Neuronal stem cell (in vitro differentiated cells): ENCODE measurements at regions not wholly inside any gene's neighbourhood (a gene's known extent, or its start where the extent isn't known, plus 50 kb on each side); places are given as distances from the start of the nearest gene placed in this dataset.
A peak's percentile ranks its signal among the peaks of the same experiment; 100 is the strongest.

Source experiments
- DNase-seq: peaks from one replicate; pipeline ENCODE4 v3.0.0-alpha.2; 2013; ENCODE audit warnings: low spot score
- H2AFZ ChIP-seq: one replicate; pipeline ENCODE4 v1.6.1; 2013; ENCODE audit warnings: mild to moderate bottlenecking, low read length, inconsistent platforms
- H2AK5ac ChIP-seq: 2 replicates; pipeline ENCODE4 v1.6.1; 2013; ENCODE audit warnings: low read depth, mild to moderate bottlenecking, inconsistent platforms, low read length, moderate library complexity, mixed read lengths
- H2BK120ac ChIP-seq: 2 replicates; pipeline ENCODE4 v1.6.1; 2013; ENCODE audit warnings: low read depth, mild to moderate bottlenecking, inconsistent platforms, low read length, moderate library complexity, mixed read lengths
- H2BK12ac ChIP-seq: one replicate; pipeline ENCODE4 v1.6.1; 2013; ENCODE audit warnings: low read length, inconsistent platforms
- H2BK15ac ChIP-seq: 2 replicates; pipeline ENCODE4 v1.6.1; 2013; ENCODE audit warnings: mild to moderate bottlenecking, low read length, inconsistent platforms, mixed read lengths
- H2BK5ac ChIP-seq: one replicate; pipeline ENCODE4 v1.6.1; 2013; ENCODE audit warnings: inconsistent platforms, mild to moderate bottlenecking, low read length, moderate library complexity
- H3K14ac ChIP-seq: one replicate; pipeline ENCODE4 v1.6.1; 2013; ENCODE audit warnings: low read length, inconsistent platforms
- H3K18ac ChIP-seq: 2 replicates; pipeline ENCODE4 v1.6.1; 2013; ENCODE audit warnings: low read length, inconsistent platforms
- H3K23ac ChIP-seq: 2 replicates; pipeline ENCODE4 v1.6.1; 2013; ENCODE audit warnings: low read depth, mild to moderate bottlenecking, mixed read lengths, low read length, inconsistent platforms; ENCODE audit not compliant: poor library complexity
- H3K27ac ChIP-seq: replicated peaks from 3 replicates; pipeline ENCODE4 v1.5.1; 2013; ENCODE audit warnings: low read length, inconsistent platforms
- H3K27me3 ChIP-seq, 3 experiments: 2 replicates each; pipeline ENCODE4 v1.6.1; 2013; ENCODE audit warnings: low read length in 3 of 3, mild to moderate bottlenecking in 2 of 3, inconsistent platforms in 1 of 3, low read depth in 1 of 3, mixed read lengths in 1 of 3, moderate library complexity in 1 of 3; ENCODE audit not compliant: control insufficient read depth in 3 of 3, insufficient read depth in 3 of 3
- H3K36me3 ChIP-seq, 2 donors: replicated peaks in 1 of 2; 2 replicates each; pipeline ENCODE4 v1.6.1; 2013; ENCODE audit warnings: low read length in 2 of 2; ENCODE audit not compliant: control insufficient read depth in 2 of 2, insufficient read depth in 2 of 2
- H3K4ac ChIP-seq: 2 replicates; pipeline ENCODE4 v1.6.1; 2013; ENCODE audit warnings: inconsistent platforms, mild to moderate bottlenecking, low read length, moderate library complexity
- H3K4me1 ChIP-seq, 2 donors: 1 replicate in 1 of 2; 2 replicates in 1 of 2; pipeline ENCODE4 v1.6.1; 2013; ENCODE audit warnings: low read length in 2 of 2, low read depth in 1 of 2; ENCODE audit not compliant: control insufficient read depth in 2 of 2, insufficient read depth in 1 of 2
- H3K4me2 ChIP-seq: one replicate; pipeline ENCODE4 v1.6.1; 2013; ENCODE audit warnings: mild to moderate bottlenecking, low read length, inconsistent platforms; ENCODE audit not compliant: insufficient read depth, poor library complexity, severe bottlenecking
- H3K4me3 ChIP-seq, 2 donors: 2 replicates each; pipeline ENCODE4 v1.5.1; 2013; ENCODE audit warnings: low read length in 2 of 2, mild to moderate bottlenecking in 2 of 2, inconsistent platforms in 1 of 2, moderate library complexity in 1 of 2
- H3K79me1 ChIP-seq: one replicate; pipeline ENCODE4 v1.6.1; 2013; ENCODE audit warnings: low read depth, mild to moderate bottlenecking, inconsistent platforms, low read length, moderate library complexity
- H3K9ac ChIP-seq: one replicate; pipeline ENCODE4 v1.6.1; 2013; ENCODE audit warnings: mild to moderate bottlenecking, low read depth, low read length, inconsistent platforms; ENCODE audit not compliant: poor library complexity
- H3K9me3 ChIP-seq, 2 donors: replicated peaks in 1 of 2; 2 replicates each; pipeline versions ENCODE3 to v1.6.1; 2013; ENCODE audit warnings: low read length in 2 of 2, mild to moderate bottlenecking in 2 of 2, inconsistent platforms in 1 of 2, low read depth in 1 of 2, mixed read lengths in 1 of 2, moderate library complexity in 1 of 2; ENCODE audit not compliant: control insufficient read depth in 2 of 2, insufficient read depth in 1 of 2
- H4K8ac ChIP-seq: one replicate; pipeline ENCODE4 v1.6.1; 2013; ENCODE audit warnings: low read depth, mild to moderate bottlenecking, inconsistent platforms, low read length, moderate library complexity
- H4K91ac ChIP-seq: one replicate; pipeline ENCODE4 v1.6.1; 2013; ENCODE audit warnings: low read length, low read depth, mild to moderate bottlenecking, inconsistent platforms; ENCODE audit not compliant: poor library complexity
- WGBS, 2 donors: extraction: QIAGEN DNeasy Blood & Tissue Kit; methylation state at CpG; one replicate each; pipeline ENCODE4 v1.1.7; 2013; ENCODE audit warnings: missing lambda C conversion rate in 2 of 2, mixed read lengths in 1 of 2; ENCODE audit not compliant: insufficient read length in 2 of 2, insufficient replicate concordance in 1 of 2; ENCODE audit errors: extremely low coverage in 2 of 2; 5-methylcytosine and 5-hydroxymethylcytosine counted together

- Histone ChIP-seq H3K23ac (no peak overlapping the region), H2BK12ac (no peak overlapping the region), H2AK5ac (no peak overlapping the region), H3K27me3 (no peaks in the 10 kb centered on the region), H3K18ac (peak overlapping the region; percentile 57), H2AFZ (no peak overlapping the region), H2BK15ac (no peak overlapping the region), H3K79me1 (no peaks in the 10 kb centered on the region), H3K14ac (no peak overlapping the region), H3K4me3 (no peak overlapping the region), H4K91ac (no peak overlapping the region), H2BK120ac (no peak overlapping the region), H3K4me2 (no peak overlapping the region), H3K9ac (no peak overlapping the region), H3K4ac (no peak overlapping the region), H3K4me1 (peaks cover 0 to 9% of the 10 kb centered on the region in 2 donors), H4K8ac (no peak overlapping the region), H3K9me3 (no peaks in the 10 kb centered on the region), H3K36me3 (no peaks in the 10 kb centered on the region), H3K27ac (no peak overlapping the region), H2BK5ac (no peak overlapping the region)
- no peak for DNase-seq
- no CpG with 5 or more reads among the region's 7 CpGs for WGBS, 2 donors
These were observed 223.2 kb upstream of the LMCD1 start for GRCh38 chr3:8278448-8278847.

GRCh38 chr3:8279476-8279875 is 222.1 kb upstream of the LMCD1 start:
- no peaks in the 10 kb centered on the region for H3K9me3 ChIP-seq
- no peak overlapping the region for H3K27ac ChIP-seq
- H3K18ac ChIP-seq, result no peak overlapping the region
- no peaks in the 10 kb centered on the region for H3K36me3 ChIP-seq
- H3K23ac ChIP-seq, result no peak overlapping the region
- H3K79me1 ChIP-seq, result no peaks in the 10 kb centered on the region
- H2BK5ac ChIP-seq, result no peak overlapping the region
- H3K4me3 ChIP-seq, result no peak overlapping the region
- no peaks in the 10 kb centered on the region for H3K27me3 ChIP-seq
- no peak overlapping the region for H2BK15ac ChIP-seq
- no CpG with 5 or more reads among the region's 7 CpGs for WGBS, 2 donors
- H4K8ac ChIP-seq, result no peak overlapping the region
- H2BK12ac ChIP-seq, result no peak overlapping the region
- no peak overlapping the region for H3K9ac ChIP-seq
- no peak overlapping the region for H3K4ac ChIP-seq
- no peak overlapping the region for H2AFZ ChIP-seq
- no peak overlapping the region for H2BK120ac ChIP-seq
- no peak for DNase-seq
- H4K91ac ChIP-seq, result no peak overlapping the region
- peaks cover 0 to 9% of the 10 kb centered on the region in 2 donors for H3K4me1 ChIP-seq
- no peak overlapping the region for H3K14ac ChIP-seq
- no peak overlapping the region for H2AK5ac ChIP-seq
- H3K4me2 ChIP-seq, result no peak overlapping the region

- Histone ChIP-seq H2BK12ac (no peak overlapping the region), H2BK5ac (no peak overlapping the region), H2AFZ (peak overlapping the region; percentile 22), H3K14ac (no peak overlapping the region), H3K9ac (no peak overlapping the region), H3K23ac (no peak overlapping the region), H3K18ac (no peak overlapping the region), H3K36me3 (no peaks in the 10 kb centered on the region), H4K8ac (no peak overlapping the region), H3K4ac (no peak overlapping the region), H3K4me3 (no peak overlapping the region), H2BK15ac (no peak overlapping the region), H3K27ac (no peak overlapping the region), H2BK120ac (no peak overlapping the region), H4K91ac (no peak overlapping the region), H3K4me1 (peaks cover 0 to 9% of the 10 kb centered on the region in 2 donors), H3K4me2 (no peak overlapping the region), H3K27me3 (no peaks in the 10 kb centered on the region), H2AK5ac (no peak overlapping the region), H3K9me3 (no peaks in the 10 kb centered on the region), H3K79me1 (no peaks in the 10 kb centered on the region)
- no CpG with 5 or more reads among the region's 5 CpGs for WGBS, 2 donors
- no peak for DNase-seq
These were observed 221.6 kb upstream of the LMCD1 start for GRCh38 chr3:8279886-8280550.

GRCh38 chr3:8282541-8283165 is 219.0 kb upstream of the LMCD1 start:
- Histone ChIP-seq H3K27ac (no peak overlapping the region), H3K18ac (no peak overlapping the region), H2BK5ac (no peak overlapping the region), H2AK5ac (no peak overlapping the region), H3K14ac (no peak overlapping the region), H3K23ac (no peak overlapping the region), H3K9ac (no peak overlapping the region), H3K36me3 (no peaks in the 10 kb centered on the region), H4K8ac (no peak overlapping the region), H2BK120ac (no peak overlapping the region), H3K4ac (no peak overlapping the region), H2BK15ac (no peak overlapping the region), H3K79me1 (no peaks in the 10 kb centered on the region), H2BK12ac (no peak overlapping the region), H3K4me1 (peaks cover 0 to 9% of the 10 kb centered on the region in 2 donors), H2AFZ (no peak overlapping the region), H4K91ac (no peak overlapping the region), H3K9me3 (no peaks in the 10 kb centered on the region), H3K4me3 (no peak overlapping the region), H3K27me3 (no peaks in the 10 kb centered on the region), H3K4me2 (no peak overlapping the region)
- no peak for DNase-seq
